Left ventricle myocardium inferior (tissue), 1 donor: ENCODE measurements at regions not wholly inside any gene's neighbourhood (a gene's known extent, or its start where the extent isn't known, plus 50 kb on each side); places are given as distances from the start of the nearest gene placed in this dataset.

Experiments used
- DNase-seq: peaks from one replicate; pipeline ENCODE4 v3.0.0-alpha.2; 2020
- H3K27ac ChIP-seq: fragments of 200-600 bp; replicated peaks from 2 replicates; pipeline ENCODE4 v1.8.0; 2021
- H3K27me3 ChIP-seq: fragments of 200-600 bp; 2 replicates; pipeline ENCODE4 v1.8.0; 2021; ENCODE audit warnings: low read depth
- H3K36me3 ChIP-seq: fragments of 200-600 bp; 2 replicates; pipeline ENCODE4 v1.8.0; 2021
- H3K4me1 ChIP-seq: fragments of 200-600 bp; 2 replicates; pipeline ENCODE4 v1.8.0; 2021
- H3K4me3 ChIP-seq: fragments of 200-600 bp; 2 replicates; pipeline ENCODE4 v1.8.0; 2021; ENCODE audit warnings: mild to moderate bottlenecking, moderate library complexity
- H3K9me3 ChIP-seq: fragments of 200-600 bp; replicated peaks from 2 replicates; pipeline ENCODE4 v1.8.0; 2021
- intact Hi-C: fragments of 100-400 bp; cut with micrococcal nuclease; formaldehyde crosslinking; loops from one replicate; pipeline ENCODE4 v1.11.0; 2022
- TF ChIP-seq, protein P1 (sequence below): fragments of 200-600 bp; IDR thresholded peaks from 2 replicates; pipeline ENCODE4 v1.8.0; 2021; ENCODE audit warnings: antibody characterized with exemption, mild to moderate bottlenecking, borderline replicate concordance
- donor health status: DM: no; HTN: yes; CAD: no; lungs with severe emphysema.

DNA sequence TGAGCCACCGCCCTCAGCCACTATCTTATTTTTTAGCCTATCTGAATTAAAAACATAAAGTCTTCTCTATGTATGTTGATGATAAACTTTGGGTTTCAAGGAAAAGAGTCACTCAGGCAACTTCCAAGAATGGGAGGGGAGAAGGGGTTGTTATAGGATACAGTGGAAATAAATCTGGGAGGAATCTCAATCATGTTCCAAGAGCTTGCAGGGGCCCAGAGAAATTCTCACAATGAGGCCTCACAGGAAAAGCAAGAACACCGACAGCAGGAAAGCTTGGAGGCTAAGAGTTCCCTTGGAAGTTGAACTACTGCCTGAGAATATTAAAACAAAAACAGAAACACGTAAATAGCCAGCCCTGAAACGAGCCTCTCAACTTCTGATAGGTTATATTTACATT, 384.6 kb upstream of the IGFBP7 start:
- DNase-seq: no peak
- Histone ChIP-seq H3K4me1 (peaks cover 21% of the 10 kb centered on the region), H3K9me3 (no peaks in the 10 kb centered on the region), H3K27me3 (no peaks in the 10 kb centered on the region), H3K27ac (no peak overlapping the region), H3K36me3 (no peaks in the 10 kb centered on the region), H3K4me3 (no peak overlapping the region)
- TF ChIP-seq, protein P1, sequence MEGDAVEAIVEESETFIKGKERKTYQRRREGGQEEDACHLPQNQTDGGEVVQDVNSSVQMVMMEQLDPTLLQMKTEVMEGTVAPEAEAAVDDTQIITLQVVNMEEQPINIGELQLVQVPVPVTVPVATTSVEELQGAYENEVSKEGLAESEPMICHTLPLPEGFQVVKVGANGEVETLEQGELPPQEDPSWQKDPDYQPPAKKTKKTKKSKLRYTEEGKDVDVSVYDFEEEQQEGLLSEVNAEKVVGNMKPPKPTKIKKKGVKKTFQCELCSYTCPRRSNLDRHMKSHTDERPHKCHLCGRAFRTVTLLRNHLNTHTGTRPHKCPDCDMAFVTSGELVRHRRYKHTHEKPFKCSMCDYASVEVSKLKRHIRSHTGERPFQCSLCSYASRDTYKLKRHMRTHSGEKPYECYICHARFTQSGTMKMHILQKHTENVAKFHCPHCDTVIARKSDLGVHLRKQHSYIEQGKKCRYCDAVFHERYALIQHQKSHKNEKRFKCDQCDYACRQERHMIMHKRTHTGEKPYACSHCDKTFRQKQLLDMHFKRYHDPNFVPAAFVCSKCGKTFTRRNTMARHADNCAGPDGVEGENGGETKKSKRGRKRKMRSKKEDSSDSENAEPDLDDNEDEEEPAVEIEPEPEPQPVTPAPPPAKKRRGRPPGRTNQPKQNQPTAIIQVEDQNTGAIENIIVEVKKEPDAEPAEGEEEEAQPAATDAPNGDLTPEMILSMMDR: no peak
- intact Hi-C loops: no loop called here

DNA sequence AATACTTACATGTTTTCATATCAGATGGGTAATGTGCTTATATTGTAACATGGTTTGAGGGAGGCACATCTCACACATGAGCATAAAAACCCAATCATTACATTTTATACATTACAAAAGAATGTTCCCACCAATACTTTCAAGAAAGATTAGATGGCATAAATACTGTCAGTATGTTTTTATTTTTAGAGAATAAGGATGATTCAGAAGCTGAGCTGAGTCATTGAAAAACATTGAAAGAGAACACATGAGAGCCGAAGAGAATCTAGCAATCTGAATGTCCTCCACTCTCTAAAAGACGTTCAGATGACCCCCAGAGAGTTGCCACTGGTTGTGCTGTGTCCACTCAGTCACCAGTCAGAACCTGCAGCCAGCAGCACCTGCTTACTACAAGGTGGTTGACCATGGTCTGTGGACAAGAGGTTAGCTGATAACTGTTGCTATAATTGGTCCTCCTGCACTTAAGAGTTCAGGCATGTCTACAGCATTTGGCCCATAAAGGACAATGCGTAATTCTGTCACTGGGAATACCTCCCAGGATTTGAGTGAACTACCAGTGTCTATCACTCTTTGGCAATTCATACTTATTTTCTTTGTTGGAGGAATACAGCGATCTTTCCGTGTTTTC, 382.2 kb upstream of the IGFBP7 start:
- Histone ChIP-seq H3K4me1 (peaks cover 21% of the 10 kb centered on the region), H3K27me3 (no peaks in the 10 kb centered on the region), H3K36me3 (no peaks in the 10 kb centered on the region), H3K9me3 (no peaks in the 10 kb centered on the region), H3K27ac (peak overlapping the region; percentile 54), H3K4me3 (no peak overlapping the region)
- TF ChIP-seq, protein P1: no peak
- DNase-seq: no peak
- intact Hi-C loops: no loop called here

DNA sequence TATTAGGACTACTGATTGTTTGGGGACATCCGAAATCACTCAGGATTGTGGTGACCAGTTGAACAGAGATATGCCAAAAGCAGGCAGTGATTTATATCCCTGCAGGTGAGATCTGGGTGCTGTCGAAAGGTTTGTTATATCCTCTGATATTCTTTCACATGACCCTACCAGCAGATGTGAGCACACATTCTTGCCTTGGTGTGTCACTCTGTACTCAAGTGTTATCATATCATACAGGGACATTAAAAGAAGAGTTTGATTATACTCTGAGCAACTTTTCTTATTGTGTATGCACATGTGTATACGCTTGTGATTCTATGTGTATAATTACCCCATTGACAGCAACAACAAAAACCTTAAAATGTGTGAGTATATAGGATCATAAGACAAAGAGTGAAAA, 381.2 kb upstream of the IGFBP7 start:
- Histone ChIP-seq H3K9me3 (no peaks in the 10 kb centered on the region), H3K27ac (peak overlapping the region; percentile 54), H3K4me3 (no peak overlapping the region), H3K4me1 (peaks cover 21% of the 10 kb centered on the region), H3K27me3 (no peaks in the 10 kb centered on the region), H3K36me3 (no peaks in the 10 kb centered on the region)
- TF ChIP-seq, protein P1: no peak
- no peak for DNase-seq
- intact Hi-C loops: no loop called here

DNA sequence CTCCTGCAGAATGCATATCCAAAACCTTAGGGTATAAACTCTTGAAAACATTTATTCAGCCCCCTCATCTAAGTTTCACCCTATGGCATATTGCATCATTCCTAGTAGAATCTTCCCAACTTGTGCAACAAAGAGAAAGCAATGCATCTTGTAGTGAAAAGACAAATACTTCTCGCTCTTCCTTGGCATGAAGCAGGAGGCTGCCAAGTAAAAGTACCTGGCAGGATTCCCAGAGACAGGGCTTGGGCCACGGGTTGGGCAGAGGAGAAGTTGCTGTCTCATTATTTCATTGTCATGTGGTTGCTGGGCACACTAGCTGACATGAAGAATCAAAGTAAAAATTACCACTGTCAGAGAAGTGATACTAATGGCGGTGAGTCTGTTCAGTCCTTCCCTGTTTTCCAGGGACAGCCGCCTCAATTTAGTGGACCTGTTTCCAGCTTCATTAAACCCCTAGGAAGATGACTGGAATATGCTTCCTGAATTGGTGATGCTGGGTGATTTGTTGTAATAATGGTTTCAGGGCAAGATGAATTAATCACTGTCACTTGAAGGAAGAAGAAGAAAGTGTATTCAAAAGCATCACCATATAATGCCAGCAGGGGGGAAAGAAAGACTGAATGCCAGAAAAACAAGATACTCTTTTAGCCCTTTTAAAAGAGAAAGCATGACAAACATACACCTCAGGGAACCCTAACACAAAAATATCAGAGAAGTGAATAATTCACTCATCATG, 380.5 kb upstream of the IGFBP7 start:
- H3K9me3 ChIP-seq: no peaks in the 10 kb centered on the region
- no peaks in the 10 kb centered on the region for H3K27me3 ChIP-seq
- intact Hi-C loops: no loop called here
- peaks cover 21% of the 10 kb centered on the region for H3K4me1 ChIP-seq
- TF ChIP-seq, protein P1: no peak
- peak overlapping the region; percentile 54 for H3K27ac ChIP-seq
- H3K36me3 ChIP-seq: no peaks in the 10 kb centered on the region
- no peak overlapping the region for H3K4me3 ChIP-seq
- DNase-seq: no peak

DNA sequence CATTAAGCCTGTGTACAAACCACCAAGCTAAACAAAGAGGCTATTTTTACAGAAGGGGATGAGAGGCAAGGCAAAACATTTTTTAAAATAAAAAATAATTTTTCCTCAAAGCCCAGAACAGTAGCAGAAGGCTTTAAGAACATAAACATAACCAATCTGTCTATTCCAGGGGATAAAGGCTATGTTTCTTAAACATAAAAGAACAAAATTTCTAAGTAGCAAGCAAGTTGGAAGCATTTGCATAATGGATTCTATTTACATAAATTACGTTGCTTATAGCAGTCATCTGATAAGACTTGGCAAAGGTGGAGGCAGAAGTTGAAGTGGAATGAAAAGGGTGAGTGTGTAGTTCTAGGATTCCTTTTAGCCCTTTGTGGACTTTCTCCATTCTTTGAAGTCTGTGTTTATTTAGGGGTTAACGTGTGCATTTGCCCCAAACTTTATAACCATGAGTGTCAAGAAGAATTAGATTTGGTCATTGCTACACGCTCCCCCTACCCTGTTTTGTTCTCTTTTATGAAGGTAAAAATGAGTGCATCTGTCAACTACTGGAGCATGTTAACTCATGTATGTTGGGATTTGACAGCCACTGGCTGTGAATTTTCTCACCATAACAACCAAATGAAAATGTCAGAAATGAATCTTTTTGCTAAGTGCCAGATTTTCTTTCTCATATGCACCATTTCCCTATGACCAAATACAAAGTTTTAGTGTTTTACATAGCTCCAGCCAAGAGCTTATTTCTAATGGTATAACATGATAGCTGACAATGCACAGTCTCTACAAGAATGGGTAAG, 378.4 kb upstream of the IGFBP7 start:
- Histone ChIP-seq H3K4me1 (peaks cover 21% of the 10 kb centered on the region), H3K36me3 (no peaks in the 10 kb centered on the region), H3K27me3 (no peaks in the 10 kb centered on the region), H3K9me3 (no peaks in the 10 kb centered on the region), H3K27ac (no peak overlapping the region), H3K4me3 (no peak overlapping the region)
- intact Hi-C loops: no loop called here
- TF ChIP-seq, protein P1: no peak
- DNase-seq: no peak
